ENCODE measurements at regions not wholly inside any gene's neighbourhood (a gene's known extent, or its start where the extent isn't known, plus 50 kb on each side); places are given as distances from the start of the nearest gene placed in this dataset.

GRCh38 chr9:89807682-89808075 lies 202.9 kb downstream of the GADD45G start:
- TF ChIP-seq, protein P1, sequence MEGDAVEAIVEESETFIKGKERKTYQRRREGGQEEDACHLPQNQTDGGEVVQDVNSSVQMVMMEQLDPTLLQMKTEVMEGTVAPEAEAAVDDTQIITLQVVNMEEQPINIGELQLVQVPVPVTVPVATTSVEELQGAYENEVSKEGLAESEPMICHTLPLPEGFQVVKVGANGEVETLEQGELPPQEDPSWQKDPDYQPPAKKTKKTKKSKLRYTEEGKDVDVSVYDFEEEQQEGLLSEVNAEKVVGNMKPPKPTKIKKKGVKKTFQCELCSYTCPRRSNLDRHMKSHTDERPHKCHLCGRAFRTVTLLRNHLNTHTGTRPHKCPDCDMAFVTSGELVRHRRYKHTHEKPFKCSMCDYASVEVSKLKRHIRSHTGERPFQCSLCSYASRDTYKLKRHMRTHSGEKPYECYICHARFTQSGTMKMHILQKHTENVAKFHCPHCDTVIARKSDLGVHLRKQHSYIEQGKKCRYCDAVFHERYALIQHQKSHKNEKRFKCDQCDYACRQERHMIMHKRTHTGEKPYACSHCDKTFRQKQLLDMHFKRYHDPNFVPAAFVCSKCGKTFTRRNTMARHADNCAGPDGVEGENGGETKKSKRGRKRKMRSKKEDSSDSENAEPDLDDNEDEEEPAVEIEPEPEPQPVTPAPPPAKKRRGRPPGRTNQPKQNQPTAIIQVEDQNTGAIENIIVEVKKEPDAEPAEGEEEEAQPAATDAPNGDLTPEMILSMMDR (IDR thresholded peaks at IDR 0.05; ENCODE audit: extremely low read depth, low read depth, low read length), result no peak
- H3K27ac ChIP-seq (ENCODE audit: low read depth, low read length), result no peak overlapping the region
- no peaks in the 10 kb centered on the region for H3K79me2 ChIP-seq (ENCODE audit: insufficient read depth, low read length)
- no peak overlapping the region for H3K4me3 ChIP-seq (ENCODE audit: insufficient read depth, low read length)
- no peaks in the 10 kb centered on the region for H3K27me3 ChIP-seq (ENCODE audit: insufficient read depth, low read length)
- H3K36me3 ChIP-seq (ENCODE audit: insufficient read depth, low read length), result no peaks in the 10 kb centered on the region
- H3K9me3 ChIP-seq (ENCODE audit: low read depth, low read length), result no peaks in the 10 kb centered on the region
- H3K4me2 ChIP-seq (ENCODE audit: insufficient read depth, low read length), result no peak overlapping the region
- H2AFZ ChIP-seq (ENCODE audit: low read length), result no peak overlapping the region
- no peaks in the 10 kb centered on the region for H4K20me1 ChIP-seq (ENCODE audit: insufficient read depth, low read length)
- no peaks in the 10 kb centered on the region for H3K4me1 ChIP-seq (ENCODE audit: insufficient read depth, low read length)
- no peak for DNase-seq (ENCODE audit: insufficient read length, low spot score, missing footprints)

DNA sequence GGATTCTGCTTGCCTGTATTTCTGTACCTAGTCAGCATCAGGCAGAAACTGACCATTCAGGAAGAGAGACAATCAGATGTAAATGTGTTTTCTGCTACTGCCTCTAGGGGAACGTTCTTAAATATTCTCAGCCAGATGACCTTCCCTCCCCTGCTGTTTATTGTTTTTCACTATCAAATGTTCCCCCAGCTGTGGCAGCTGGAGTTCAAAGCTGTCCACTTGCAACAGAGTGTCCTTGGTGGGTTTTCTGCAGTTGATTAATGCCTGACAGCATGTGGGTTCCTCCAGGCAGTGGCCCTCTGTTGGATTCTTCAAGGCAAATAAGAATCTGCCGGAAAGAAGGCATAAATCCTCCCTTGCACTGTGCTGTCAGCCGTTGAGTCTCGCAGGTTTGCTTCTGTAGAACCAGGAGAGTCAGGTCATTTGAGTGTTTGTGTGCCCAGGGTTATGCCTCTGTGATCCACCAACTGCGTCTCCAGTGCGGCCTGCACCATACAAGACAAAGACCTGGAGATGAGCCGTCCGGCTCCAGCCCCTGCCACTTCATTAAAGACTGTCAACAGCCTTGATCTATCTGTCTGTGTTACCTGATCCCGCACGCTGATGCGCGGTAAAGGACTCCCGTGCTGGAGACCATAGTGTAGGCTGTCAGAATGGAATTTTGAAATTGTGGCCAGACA lies 203.4 kb downstream of the GADD45G start:
- TF ChIP-seq, protein P1 (IDR thresholded peaks at IDR 0.05; ENCODE audit: extremely low read depth, low read depth, low read length), result no peak
- H3K4me2 ChIP-seq (ENCODE audit: insufficient read depth, low read length), result no peak overlapping the region
- no peaks in the 10 kb centered on the region for H3K27me3 ChIP-seq (ENCODE audit: insufficient read depth, low read length)
- H4K20me1 ChIP-seq (ENCODE audit: insufficient read depth, low read length), result no peaks in the 10 kb centered on the region
- H3K79me2 ChIP-seq (ENCODE audit: insufficient read depth, low read length), result no peaks in the 10 kb centered on the region
- no peak for DNase-seq (ENCODE audit: insufficient read length, low spot score, missing footprints)
- H3K36me3 ChIP-seq (ENCODE audit: insufficient read depth, low read length), result no peaks in the 10 kb centered on the region
- H3K27ac ChIP-seq (ENCODE audit: low read depth, low read length), result no peak overlapping the region
- no peak overlapping the region for H2AFZ ChIP-seq (ENCODE audit: low read length)
- no peaks in the 10 kb centered on the region for H3K4me1 ChIP-seq (ENCODE audit: insufficient read depth, low read length)
- H3K4me3 ChIP-seq (ENCODE audit: insufficient read depth, low read length), result no peak overlapping the region
- no peaks in the 10 kb centered on the region for H3K9me3 ChIP-seq (ENCODE audit: low read depth, low read length)

DNA sequence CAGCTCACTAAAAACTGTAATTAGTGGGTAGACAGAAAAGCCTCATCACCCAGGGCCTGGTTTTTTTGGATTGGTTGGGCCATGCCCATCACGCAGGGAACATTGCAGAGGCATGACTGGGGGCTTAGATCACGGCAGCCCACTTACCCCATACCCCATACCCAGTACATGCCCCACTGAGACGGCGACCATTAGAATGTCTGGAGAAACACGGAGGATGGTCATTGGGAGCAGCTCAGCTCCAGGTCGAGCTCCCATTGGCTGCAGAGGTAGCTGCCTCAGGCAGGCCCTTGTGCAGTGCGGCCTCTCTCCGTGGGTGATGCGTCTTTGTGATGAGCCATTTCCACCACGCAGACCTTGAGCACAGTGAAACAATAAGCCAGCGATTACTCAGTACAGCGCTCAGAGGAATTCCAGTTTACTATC lies 204.0 kb downstream of the GADD45G start:
- no peaks in the 10 kb centered on the region for H3K9me3 ChIP-seq (ENCODE audit: low read depth, low read length)
- H3K27ac ChIP-seq (ENCODE audit: low read depth, low read length), result no peak overlapping the region
- no peaks in the 10 kb centered on the region for H3K4me1 ChIP-seq (ENCODE audit: insufficient read depth, low read length)
- no peaks in the 10 kb centered on the region for H3K36me3 ChIP-seq (ENCODE audit: insufficient read depth, low read length)
- H3K27me3 ChIP-seq (ENCODE audit: insufficient read depth, low read length), result no peaks in the 10 kb centered on the region
- TF ChIP-seq, protein P1 (IDR thresholded peaks at IDR 0.05; ENCODE audit: extremely low read depth, low read depth, low read length), result no peak
- H2AFZ ChIP-seq (ENCODE audit: low read length), result no peak overlapping the region
- H3K4me3 ChIP-seq (ENCODE audit: insufficient read depth, low read length), result no peak overlapping the region
- H3K79me2 ChIP-seq (ENCODE audit: insufficient read depth, low read length), result no peaks in the 10 kb centered on the region
- no peak overlapping the region for H3K4me2 ChIP-seq (ENCODE audit: insufficient read depth, low read length)
- no peaks in the 10 kb centered on the region for H4K20me1 ChIP-seq (ENCODE audit: insufficient read depth, low read length)
- no peak for DNase-seq (ENCODE audit: insufficient read length, low spot score, missing footprints)

DNA sequence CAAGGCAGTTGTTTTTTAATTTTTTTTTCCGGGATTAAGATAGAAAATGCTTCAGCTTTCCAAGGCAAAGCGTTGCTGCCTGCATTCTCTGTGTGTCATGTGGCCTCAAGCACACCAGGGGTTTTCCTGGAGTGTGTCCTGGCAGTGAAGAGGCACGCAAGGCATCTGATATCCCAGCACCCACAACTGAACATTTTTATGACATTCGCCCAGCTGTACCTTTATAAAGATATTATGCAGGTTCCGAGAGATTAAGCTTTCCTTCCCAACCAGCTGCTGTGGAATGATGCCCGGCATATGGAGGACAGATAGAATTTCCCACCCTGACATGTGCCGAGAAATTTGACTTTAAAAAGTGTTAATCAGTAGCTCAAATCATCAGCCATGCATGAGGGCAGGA lies 205.6 kb downstream of the GADD45G start:
- Histone ChIP-seq H3K79me2 (ENCODE audit: insufficient read depth, low read length) (no peaks in the 10 kb centered on the region), H3K27ac (ENCODE audit: low read depth, low read length) (no peak overlapping the region), H3K9me3 (ENCODE audit: low read depth, low read length) (no peaks in the 10 kb centered on the region), H3K36me3 (ENCODE audit: insufficient read depth, low read length) (no peaks in the 10 kb centered on the region), H3K4me3 (ENCODE audit: insufficient read depth, low read length) (no peak overlapping the region), H4K20me1 (ENCODE audit: insufficient read depth, low read length) (no peaks in the 10 kb centered on the region), H2AFZ (ENCODE audit: low read length) (no peak overlapping the region), H3K4me2 (ENCODE audit: insufficient read depth, low read length) (no peak overlapping the region), H3K4me1 (ENCODE audit: insufficient read depth, low read length) (no peaks in the 10 kb centered on the region), H3K27me3 (ENCODE audit: insufficient read depth, low read length) (no peaks in the 10 kb centered on the region)
- TF ChIP-seq, protein P1 (IDR thresholded peaks at IDR 0.05; ENCODE audit: extremely low read depth, low read depth, low read length), result no peak
- no peak for DNase-seq (ENCODE audit: insufficient read length, low spot score, missing footprints)
